Upper lobe of left lung (tissue), 4 donors: ENCODE measurements at regions not wholly inside any gene's neighbourhood (a gene's known extent, or its start where the extent isn't known, plus 50 kb on each side); places are given as distances from the start of the nearest gene placed in this dataset.

ENCODE experiments used
- EP300 ChIP-seq, 4 donors: sonication (generic); formaldehyde crosslinking; IDR thresholded peaks; one replicate each; pipeline ENCODE4 v1.5.1; 2017; ENCODE audit warnings: antibody characterized with exemption in 4 of 4, control low read depth in 2 of 4
- POLR2A ChIP-seq, 4 donors: fragments of 450-650 bp; IDR thresholded peaks; one replicate each; pipeline ENCODE4 v1.5.1; 2016 to 2017; ENCODE audit warnings: antibody characterized with exemption in 4 of 4, mild to moderate bottlenecking in 2 of 4
- TF ChIP-seq, protein P1 (sequence below), 6 experiments: fragments of 450-650 bp in 4 of 6; fragments of 200-600 bp in 2 of 6; sonication (generic) in 2 of 6; IDR thresholded peaks; one replicate each; pipeline ENCODE4 v1.5.1; 2016 to 2019; ENCODE audit warnings: antibody characterized with exemption in 6 of 6

DNA sequence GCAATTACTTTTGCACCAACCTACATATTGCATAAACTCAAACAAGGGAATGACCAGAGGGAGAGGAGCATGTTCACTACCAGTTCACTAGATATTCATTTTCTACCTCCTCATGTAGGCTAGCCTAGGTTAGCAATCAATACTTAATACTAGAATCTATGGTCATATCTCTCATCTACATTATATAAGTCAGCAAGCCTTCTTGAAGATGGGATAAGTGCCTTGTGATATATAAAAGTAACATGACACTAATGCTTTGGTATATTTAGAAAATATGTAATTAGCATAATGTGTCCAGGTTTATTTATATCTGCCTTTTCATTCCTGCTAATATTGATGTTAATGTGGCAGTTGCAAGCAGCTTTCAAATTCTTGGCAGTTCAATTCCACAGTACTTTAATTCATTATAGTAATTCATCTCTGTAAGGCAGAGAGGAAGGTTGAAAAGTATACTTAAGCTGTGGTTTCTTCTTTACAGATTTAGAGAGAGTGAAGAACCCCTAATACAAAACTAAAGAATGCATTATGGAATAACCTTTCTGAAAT is 1613.2 kb upstream of the ACO1 start:
- TF ChIP-seq, protein P1, sequence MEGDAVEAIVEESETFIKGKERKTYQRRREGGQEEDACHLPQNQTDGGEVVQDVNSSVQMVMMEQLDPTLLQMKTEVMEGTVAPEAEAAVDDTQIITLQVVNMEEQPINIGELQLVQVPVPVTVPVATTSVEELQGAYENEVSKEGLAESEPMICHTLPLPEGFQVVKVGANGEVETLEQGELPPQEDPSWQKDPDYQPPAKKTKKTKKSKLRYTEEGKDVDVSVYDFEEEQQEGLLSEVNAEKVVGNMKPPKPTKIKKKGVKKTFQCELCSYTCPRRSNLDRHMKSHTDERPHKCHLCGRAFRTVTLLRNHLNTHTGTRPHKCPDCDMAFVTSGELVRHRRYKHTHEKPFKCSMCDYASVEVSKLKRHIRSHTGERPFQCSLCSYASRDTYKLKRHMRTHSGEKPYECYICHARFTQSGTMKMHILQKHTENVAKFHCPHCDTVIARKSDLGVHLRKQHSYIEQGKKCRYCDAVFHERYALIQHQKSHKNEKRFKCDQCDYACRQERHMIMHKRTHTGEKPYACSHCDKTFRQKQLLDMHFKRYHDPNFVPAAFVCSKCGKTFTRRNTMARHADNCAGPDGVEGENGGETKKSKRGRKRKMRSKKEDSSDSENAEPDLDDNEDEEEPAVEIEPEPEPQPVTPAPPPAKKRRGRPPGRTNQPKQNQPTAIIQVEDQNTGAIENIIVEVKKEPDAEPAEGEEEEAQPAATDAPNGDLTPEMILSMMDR (IDR thresholded peaks at IDR 0.05): no peak
- no peak for TF ChIP-seq POLR2A (IDR thresholded peaks at IDR 0.05)
- no peak for TF ChIP-seq EP300 (IDR thresholded peaks at IDR 0.05)
